A673 (cell line): ENCODE measurements at regions not wholly inside any gene's neighbourhood (a gene's known extent, or its start where the extent isn't known, plus 50 kb on each side); places are given as distances from the start of the nearest gene placed in this dataset.

Experiments
- BruUV-seq: library from RNA; stranded (reverse); fragments of 400-500 nt; replicated peaks from 2 replicates; lab custom pipeline; 2021; lab: Mats Ljungman, UMichigan
- CTCF ChIA-PET: fragments of 300-600 bp; sonication (Branson Sonifier 250); formaldehyde crosslinking; loops from one replicate; lab custom pipeline; 2022; ENCODE audit warnings: antibody characterized with exemption; lab: Charles Lee
- POLR2A ChIA-PET: fragments of 300-600 bp; sonication (Branson Sonifier 250); formaldehyde crosslinking; loops from one replicate; lab custom pipeline; 2022; ENCODE audit warnings: antibody characterized with exemption; ENCODE audit not compliant: low non-redundant PET; lab: Charles Lee
- DNase-seq: peaks from one replicate; pipeline ENCODE4 v3.0.0-alpha.2; 2015; ENCODE audit warnings: low spot score
- H3K27ac ChIP-seq: fragments of 200-600 bp; sonication (generic); 2 replicates; pipeline ENCODE4 v1.5.1; 2016; ENCODE audit warnings: mixed run types, low read depth, mild to moderate bottlenecking, mixed read lengths, antibody characterized with exemption, low read length; ENCODE audit not compliant: poor library complexity, severe bottlenecking
- H3K27me3 ChIP-seq: fragments of 200-600 bp; sonication (generic); replicated peaks from 2 replicates; pipeline ENCODE4 v1.6.1; 2017; ENCODE audit warnings: mixed run types, low read depth, mild to moderate bottlenecking, mixed read lengths, antibody characterized with exemption, low read length; ENCODE audit not compliant: insufficient read depth, poor library complexity
- H3K36me3 ChIP-seq: fragments of 200-600 bp; sonication (generic); 2 replicates; pipeline ENCODE4 v1.6.1; 2016; ENCODE audit warnings: mixed run types, mild to moderate bottlenecking, mixed read lengths, antibody characterized with exemption, low read length; ENCODE audit not compliant: insufficient read depth, poor library complexity, severe bottlenecking
- H3K4me1 ChIP-seq: fragments of 200-600 bp; sonication (generic); 2 replicates; pipeline ENCODE4 v1.6.1; 2017; ENCODE audit warnings: mixed run types, mild to moderate bottlenecking, mixed read lengths, antibody characterized with exemption, low read length; ENCODE audit not compliant: insufficient read depth, poor library complexity, severe bottlenecking
- H3K4me3 ChIP-seq: fragments of 200-600 bp; sonication (generic); 2 replicates; pipeline ENCODE4 v1.5.1; 2016; ENCODE audit warnings: low read depth, mixed run types, mild to moderate bottlenecking, mixed read lengths, low read length; ENCODE audit not compliant: poor library complexity, severe bottlenecking
- H3K9me3 ChIP-seq: fragments of 200-600 bp; sonication (generic); 2 replicates; pipeline ENCODE4 v1.6.1; 2016; ENCODE audit warnings: mixed run types, low read depth, mild to moderate bottlenecking, mixed read lengths, antibody characterized with exemption, low read length; ENCODE audit not compliant: poor library complexity, severe bottlenecking
- CTCF ChIP-seq: fragments of 300-800, 200-600 bp; sonication (generic); conservative IDR thresholded peaks from 2 replicates; pipeline ENCODE4 v1.5.1; 2017; ENCODE audit warnings: low read depth, mild to moderate bottlenecking, antibody characterized with exemption, low read length, moderate library complexity, mixed read lengths
- EZH2 ChIP-seq: fragments of 200-600 bp; sonication (generic); IDR thresholded peaks from 2 replicates; pipeline ENCODE4 v1.6.1; 2017; ENCODE audit warnings: borderline replicate concordance, low read depth, mild to moderate bottlenecking, mixed read lengths, antibody characterized with exemption, low read length; ENCODE audit not compliant: poor library complexity, severe bottlenecking
- intact Hi-C: fragments of 100-400 bp; cut with micrococcal nuclease; formaldehyde crosslinking; loops from one replicate; pipeline ENCODE4 v1.10.0; 2022; ENCODE audit not compliant: unreplicated experiment

DNA sequence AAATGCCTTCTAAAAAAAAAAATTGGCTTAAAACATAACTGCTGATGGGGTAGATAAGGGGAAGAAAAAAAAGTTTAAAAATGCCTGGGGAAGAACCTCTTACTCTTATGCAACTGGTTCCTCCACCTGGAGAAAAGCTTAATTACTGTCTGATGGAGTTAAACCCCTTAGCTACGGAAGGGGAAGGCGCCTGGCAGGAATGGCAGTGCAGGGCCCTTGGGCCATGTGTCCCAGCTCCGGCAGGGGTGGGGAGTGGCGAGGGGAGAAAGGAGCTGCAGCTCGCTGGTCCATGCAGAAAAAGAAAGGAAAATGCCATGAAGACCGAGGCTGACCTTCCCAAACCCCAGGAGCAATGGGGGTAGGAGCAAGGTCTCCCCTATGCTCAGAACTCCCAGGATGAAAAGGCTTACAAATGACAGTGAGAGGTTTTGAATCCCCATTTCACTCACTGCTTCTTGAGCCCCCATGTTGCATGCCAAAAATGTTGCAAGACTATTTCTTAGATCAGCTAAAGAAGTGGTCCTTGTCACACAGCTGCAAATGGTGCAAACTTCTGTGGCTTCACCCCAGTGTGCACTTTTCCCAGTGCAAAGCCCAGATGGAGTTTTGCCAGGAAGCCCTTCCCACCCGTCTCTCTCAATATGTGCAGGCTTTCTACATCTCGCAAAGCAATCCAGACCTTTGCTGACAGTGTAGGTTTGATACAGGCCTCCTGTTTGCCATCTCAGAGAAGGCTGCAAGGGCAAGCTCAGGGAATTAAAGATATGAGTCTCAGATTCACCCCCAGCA is 204.8 kb upstream of the CT83 start:
- Histone ChIP-seq H3K9me3 (no peaks in the 10 kb centered on the region), H3K27me3 (no peaks in the 10 kb centered on the region), H3K36me3 (no peaks in the 10 kb centered on the region), H3K27ac (no peak overlapping the region), H3K4me3 (no peak overlapping the region), H3K4me1 (no peaks in the 10 kb centered on the region)
- intact Hi-C loops = no loop called here
- BruUV-seq = no TSS peak
- POLR2A ChIA-PET = no interaction called here
- TF ChIP-seq CTCF (no peak), EZH2 (no peak)
- no peak for DNase-seq
- CTCF ChIA-PET = no interaction called here

GRCh38 chrX:116657071-116657470 is 194.3 kb upstream of the CT83 start:
- ChIA-PET POLR2A (no interaction called here), CTCF (no interaction called here)
- DNase-seq = no peak
- intact Hi-C loops = no loop called here
- Histone ChIP-seq H3K4me3 (no peak overlapping the region), H3K4me1 (no peaks in the 10 kb centered on the region), H3K27me3 (no peaks in the 10 kb centered on the region), H3K36me3 (no peaks in the 10 kb centered on the region), H3K27ac (no peak overlapping the region), H3K9me3 (no peaks in the 10 kb centered on the region)
- no TSS peak for BruUV-seq
- TF ChIP-seq EZH2 (no peak), CTCF (no peak)

- no peak overlapping the region for H3K4me3 ChIP-seq
- no peak overlapping the region for H3K27ac ChIP-seq
- intact Hi-C loops = no loop called here
- peaks cover 2% of the 10 kb centered on the region for H3K9me3 ChIP-seq
- no peaks in the 10 kb centered on the region for H3K36me3 ChIP-seq
- DNase-seq = no peak
- ChIA-PET CTCF (no interaction called here), POLR2A (no interaction called here)
- TF ChIP-seq EZH2 = no peak
- no peak for TF ChIP-seq CTCF
- no peaks in the 10 kb centered on the region for H3K4me1 ChIP-seq
- no peaks in the 10 kb centered on the region for H3K27me3 ChIP-seq
- no TSS peak for BruUV-seq
Measured at GRCh38 chrX:116628464-116628863, 165.7 kb upstream of the CT83 start.
